Pancreas (tissue), 10 donors: ENCODE measurements at regions not wholly inside any gene's neighbourhood (a gene's known extent, or its start where the extent isn't known, plus 50 kb on each side); places are given as distances from the start of the nearest gene placed in this dataset.

Source experiments
- ATAC-seq, 4 donors: fragments of 200-7000 bp; cut with Tn5 transposase; one replicate each; pipeline versions ENCODE4 v1.8.0 to v1.9.1; 2020; ENCODE audit warnings: mild to moderate bottlenecking in 4 of 4, moderate library complexity in 4 of 4
- DNase-seq, 6 donors: peaks; one replicate each; pipeline ENCODE4 v3.0.0-alpha.2; 2020
- FAIRE-seq: peaks from 2 replicates; lab custom pipeline; 2012; peaks lifted over from hg19 to GRCh38; lab: Jason Lieb, UNC
- H3K27ac ChIP-seq, 4 donors: fragments of 200-600 bp; sonication (generic); 1 replicate in 3 of 4; 2 replicates in 1 of 4; pipeline versions ENCODE4 v1.5.0 to v1.8.0; 2020
- H3K27me3 ChIP-seq, 4 donors: fragments of 200-600 bp; one replicate each; pipeline ENCODE4 v1.8.0; 2021
- H3K36me3 ChIP-seq, 3 donors: fragments of 200-600 bp; sonication (generic) in 1 of 3; one replicate each; pipeline versions ENCODE4 v1.5.0 to v1.8.0; 2020 to 2021
- H3K4me1 ChIP-seq, 3 donors: fragments of 200-600 bp; one replicate each; pipeline ENCODE4 v1.8.0; 2021
- H3K4me3 ChIP-seq, 4 donors: fragments of 200-600 bp; sonication (generic) in 2 of 4; one replicate each; pipeline versions ENCODE4 v1.5.0 to v1.8.0; 2020 to 2021
- H3K9me3 ChIP-seq, 4 donors: fragments of 200-600 bp; one replicate each; pipeline ENCODE4 v1.8.0; 2021
- CTCF ChIP-seq, 4 donors: fragments of 200-600 bp; sonication (generic) in 3 of 4; IDR thresholded peaks; one replicate each; pipeline versions ENCODE4 v1.5.0 to v1.8.0; 2021; ENCODE audit warnings: antibody characterized with exemption in 4 of 4
- WGBS, 2 donors: extraction: QIAGEN DNeasy Blood & Tissue Kit; methylation state at CpG; one replicate each; pipeline ENCODE4 v1.1.7; 2013; 5-methylcytosine and 5-hydroxymethylcytosine counted together
- intact Hi-C, 3 donors: fragments of 100-400 bp; cut with DNase I; formaldehyde crosslinking; loops; one replicate each; pipeline versions ENCODE4 v1.11.1 to v1.14.2; 2022
- donor health status: healthy with polysubstance abuse.
- donor health status: DM: no; HTN: no; CAD: no; lungs with moderate emphysema.
- donor health status: DM: no; HTN: no; CAD: no.
- donor health status: control.
- donor health status: control.
- donor health status: Bipolar disorder and iron deficiency.
- donor health status: DM: yes; HTN: yes; CAD: no.
- donor health status: DM: no; HTN: no; CAD: no.
- donor health status: DM: no; HTN: no; CAD: no.
- donor health status: DM: yes; HTN: yes; CAD: no.

DNA sequence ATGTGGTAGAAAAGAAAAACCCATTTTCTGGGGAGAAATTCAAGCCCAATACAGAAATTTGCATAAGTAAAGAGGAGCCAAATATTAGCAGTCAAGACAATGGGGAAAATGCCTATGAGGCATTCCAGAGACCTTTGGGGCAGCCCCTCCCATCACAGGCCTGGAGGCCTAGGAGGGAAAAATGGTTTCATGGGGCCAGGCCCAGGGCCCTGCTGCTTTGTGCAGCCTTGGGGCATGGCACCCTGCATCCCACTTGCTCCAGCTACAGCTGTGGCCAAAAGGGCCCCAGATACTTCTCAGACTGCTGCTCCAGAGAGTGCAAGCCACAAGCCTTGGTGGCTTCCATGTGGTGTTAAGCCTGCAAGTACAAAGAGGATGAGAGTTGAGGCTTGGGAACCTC lies 51.3 kb upstream of the CYP1B1 start:
- Histone ChIP-seq H3K9me3 (no peaks in the 10 kb centered on the region), H3K4me1 (no peaks in the 10 kb centered on the region), H3K36me3 (no peaks in the 10 kb centered on the region), H3K4me3 (no peak overlapping the region), H3K27ac (no peak overlapping the region), H3K27me3 (no peaks in the 10 kb centered on the region)
- ATAC-seq (no peak), FAIRE-seq (no peak), DNase-seq (no peak)
- TF ChIP-seq CTCF (IDR thresholded peaks at IDR 0.05): no peak
- intact Hi-C loops: no loop called here

- H3K27ac ChIP-seq: no peak overlapping the region
- intact Hi-C loops: no loop called here
- no peak overlapping the region for H3K4me3 ChIP-seq
- no peaks in the 10 kb centered on the region for H3K9me3 ChIP-seq
- FAIRE-seq: no peak
- 45 to 66% methylated on average over 3 of the region's 3 CpGs for WGBS, 2 donors
- no peak for DNase-seq
- no peak for TF ChIP-seq CTCF (IDR thresholded peaks at IDR 0.05)
- no peaks in the 10 kb centered on the region for H3K4me1 ChIP-seq
- H3K36me3 ChIP-seq: no peaks in the 10 kb centered on the region
- ATAC-seq: no peak
- no peaks in the 10 kb centered on the region for H3K27me3 ChIP-seq
These were observed 49.9 kb upstream of the CYP1B1 start for GRCh38 chr2:38125842-38126241.
